ENCODE measurements at regions not wholly inside any gene's neighbourhood (a gene's known extent, or its start where the extent isn't known, plus 50 kb on each side); places are given as distances from the start of the nearest gene placed in this dataset.

DNA sequence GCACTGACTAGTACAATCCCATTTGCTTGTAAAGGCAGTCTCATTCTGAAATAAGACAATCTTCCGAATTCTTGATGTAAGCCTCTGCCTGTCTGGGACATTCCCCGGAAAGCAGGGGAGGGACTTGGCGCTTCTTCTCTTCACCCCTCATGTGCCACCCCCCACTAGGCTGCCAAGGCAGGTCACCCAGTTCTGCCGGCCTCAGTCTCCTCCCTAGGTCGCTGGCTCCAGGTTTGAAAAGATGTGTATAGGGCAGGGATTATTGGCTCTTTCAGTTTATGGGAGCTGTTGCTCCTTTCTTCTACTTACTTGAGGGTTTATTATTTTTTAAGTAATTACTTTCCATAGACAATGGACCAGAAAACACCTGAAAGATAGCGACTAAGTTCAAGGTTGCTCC is 158.1 kb upstream of the RPS6KA2 start:
- Histone ChIP-seq H3K27ac (ENCODE audit: insufficient read depth in 1 of 2, low read depth in 1 of 2, low read length in 2 of 2, poor library complexity in 1 of 2, severe bottlenecking in 2 of 2) (no peak overlapping the region), H3K36me3 (ENCODE audit: control insufficient read depth in 4 of 4, insufficient read depth in 4 of 4, low read length in 3 of 4) (no peaks in the 10 kb centered on the region), H3K9me3 (ENCODE audit: control extremely low read depth in 1 of 5, control insufficient read depth in 4 of 5, insufficient read depth in 2 of 5, low read depth in 1 of 5, low read length in 4 of 5) (peaks cover 0 to 2% (median 0%) of the 10 kb centered on the region in 5 experiments), H3K4me1 (ENCODE audit: control extremely low read depth in 1 of 4, control insufficient read depth in 4 of 4, insufficient read depth in 4 of 4, low read length in 3 of 4) (no peaks in the 10 kb centered on the region), H3K4me3 (ENCODE audit: control insufficient read depth in 1 of 7, extremely low read depth in 1 of 7, insufficient read depth in 4 of 7, low read depth in 2 of 7, low read length in 6 of 7) (no peak overlapping the region), H3K27me3 (replicated peaks in 2 of 5; ENCODE audit: control insufficient read depth in 4 of 5, insufficient read depth in 5 of 5, low read length in 4 of 5) (peaks cover 0 to 2% (median 0%) of the 10 kb centered on the region in 5 experiments)
- WGBS (ENCODE audit: insufficient coverage): 100% methylated on average over 4 of the region's 6 CpGs
- CTCF ChIA-PET: interaction anchor here (1.0 to 4.4 kb wide), 8 partner anchors 10 to 349 kb away, joined by 3 to 44 read pairs (median 8); partner anchors contain the start of gene RNASET2
- DNase-seq: no peak
- POLR2A ChIA-PET: no interaction called here

DNA sequence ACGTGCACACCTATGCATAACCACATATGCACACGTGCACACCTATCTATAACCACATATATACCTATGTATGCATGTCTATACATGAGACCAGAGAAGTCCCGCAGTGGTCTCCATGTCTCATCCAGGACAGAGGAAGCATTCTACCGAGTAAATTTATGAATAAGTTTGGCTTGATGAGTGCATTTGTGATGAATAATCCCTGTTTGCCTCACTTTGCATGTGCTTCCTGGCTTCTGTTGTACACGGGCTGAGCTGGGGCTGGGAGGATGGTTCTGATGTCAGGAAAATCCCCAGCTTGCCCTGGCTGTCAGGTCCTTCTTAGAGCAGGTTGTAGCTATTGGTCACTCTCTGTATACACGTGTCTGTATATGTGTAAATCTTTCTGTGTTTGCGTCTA is 157.6 kb upstream of the RPS6KA2 start:
- WGBS (ENCODE audit: insufficient coverage): 86% methylated on average over 4 of the region's 7 CpGs
- CTCF ChIA-PET: interaction anchor here (1.0 to 4.4 kb wide), 7 partner anchors 10 to 343 kb away, joined by 3 to 44 read pairs (median 5); partner anchors contain the start of gene RNASET2
- Histone ChIP-seq H3K27me3 (replicated peaks in 2 of 5; ENCODE audit: control insufficient read depth in 4 of 5, insufficient read depth in 5 of 5, low read length in 4 of 5) (peaks cover 0 to 2% (median 0%) of the 10 kb centered on the region in 5 experiments), H3K36me3 (ENCODE audit: control insufficient read depth in 4 of 4, insufficient read depth in 4 of 4, low read length in 3 of 4) (no peaks in the 10 kb centered on the region), H3K9me3 (ENCODE audit: control extremely low read depth in 1 of 5, control insufficient read depth in 4 of 5, insufficient read depth in 2 of 5, low read depth in 1 of 5, low read length in 4 of 5) (peaks cover 0 to 2% (median 0%) of the 10 kb centered on the region in 5 experiments), H3K4me3 (ENCODE audit: control insufficient read depth in 1 of 7, extremely low read depth in 1 of 7, insufficient read depth in 4 of 7, low read depth in 2 of 7, low read length in 6 of 7) (no peak overlapping the region), H3K27ac (ENCODE audit: insufficient read depth in 1 of 2, low read depth in 1 of 2, low read length in 2 of 2, poor library complexity in 1 of 2, severe bottlenecking in 2 of 2) (no peak overlapping the region), H3K4me1 (ENCODE audit: control extremely low read depth in 1 of 4, control insufficient read depth in 4 of 4, insufficient read depth in 4 of 4, low read length in 3 of 4) (no peaks in the 10 kb centered on the region)
- POLR2A ChIA-PET: no interaction called here
- DNase-seq: no peak

DNA sequence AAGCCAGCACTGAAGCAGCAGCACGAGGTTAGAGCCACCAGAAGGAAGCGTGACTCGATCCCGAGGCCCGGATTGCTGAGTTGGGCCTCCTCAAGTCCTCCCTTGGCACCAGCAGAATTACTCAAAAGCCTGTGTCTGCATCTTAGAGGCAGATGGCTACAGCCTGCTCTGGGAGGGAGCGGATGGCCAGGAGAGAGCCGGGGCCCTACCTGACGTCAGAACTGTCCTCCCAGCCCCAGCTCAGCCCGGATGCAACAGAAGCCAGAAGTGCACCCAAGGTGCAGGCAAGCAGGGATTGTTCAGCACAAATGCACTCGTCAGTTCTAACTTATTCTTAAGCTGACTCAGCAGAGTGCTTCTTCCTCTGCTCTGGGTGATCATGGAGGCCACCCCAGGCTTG is 155.5 kb upstream of the RPS6KA2 start:
- Histone ChIP-seq H3K9me3 (ENCODE audit: control extremely low read depth in 1 of 5, control insufficient read depth in 4 of 5, insufficient read depth in 2 of 5, low read depth in 1 of 5, low read length in 4 of 5) (no peaks in the 10 kb centered on the region), H3K27ac (ENCODE audit: insufficient read depth in 1 of 2, low read depth in 1 of 2, low read length in 2 of 2, poor library complexity in 1 of 2, severe bottlenecking in 2 of 2) (no peak overlapping the region), H3K4me1 (ENCODE audit: control extremely low read depth in 1 of 4, control insufficient read depth in 4 of 4, insufficient read depth in 4 of 4, low read length in 3 of 4) (no peaks in the 10 kb centered on the region), H3K4me3 (ENCODE audit: control insufficient read depth in 1 of 7, extremely low read depth in 1 of 7, insufficient read depth in 4 of 7, low read depth in 2 of 7, low read length in 6 of 7) (no peak overlapping the region), H3K27me3 (replicated peaks in 2 of 5; ENCODE audit: control insufficient read depth in 4 of 5, insufficient read depth in 5 of 5, low read length in 4 of 5) (peaks cover 0 to 2% (median 0%) of the 10 kb centered on the region in 5 experiments), H3K36me3 (ENCODE audit: control insufficient read depth in 4 of 4, insufficient read depth in 4 of 4, low read length in 3 of 4) (no peaks in the 10 kb centered on the region)
- no peak for DNase-seq
- CTCF ChIA-PET: interaction anchor here (1.9 kb wide), 1 partner anchor 206 kb away, joined by 7 read pairs; no protein-coding TSS in a partner anchor
- 70% methylated on average over 10 of the region's 10 CpGs for WGBS (ENCODE audit: insufficient coverage)
- POLR2A ChIA-PET: no interaction called here

DNA sequence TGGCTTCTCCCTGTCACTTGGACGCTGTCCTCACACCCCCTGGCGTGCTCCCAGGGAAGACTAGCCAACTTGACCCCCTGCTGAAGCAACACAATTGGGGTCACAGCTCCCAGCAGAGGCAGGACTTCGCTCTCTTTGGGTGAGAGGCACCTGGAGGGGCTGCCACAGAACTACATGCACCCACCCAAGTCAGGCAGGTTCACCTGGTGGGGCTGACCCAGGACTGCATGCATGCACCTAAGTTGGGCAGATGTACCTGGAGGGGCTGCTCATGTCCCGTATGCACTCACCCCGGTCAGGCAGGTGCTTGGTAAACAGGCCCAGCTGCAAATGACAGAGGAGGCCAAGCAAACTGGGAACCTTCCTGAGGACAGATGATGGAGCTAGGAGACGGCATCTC is 154.3 kb upstream of the RPS6KA2 start:
- Histone ChIP-seq H3K27me3 (replicated peaks in 2 of 5; ENCODE audit: control insufficient read depth in 4 of 5, insufficient read depth in 5 of 5, low read length in 4 of 5) (peaks cover 0 to 6% (median 0%) of the 10 kb centered on the region in 5 experiments), H3K27ac (ENCODE audit: insufficient read depth in 1 of 2, low read depth in 1 of 2, low read length in 2 of 2, poor library complexity in 1 of 2, severe bottlenecking in 2 of 2) (no peak overlapping the region), H3K9me3 (ENCODE audit: control extremely low read depth in 1 of 5, control insufficient read depth in 4 of 5, insufficient read depth in 2 of 5, low read depth in 1 of 5, low read length in 4 of 5) (no peaks in the 10 kb centered on the region), H3K36me3 (ENCODE audit: control insufficient read depth in 4 of 4, insufficient read depth in 4 of 4, low read length in 3 of 4) (no peaks in the 10 kb centered on the region), H3K4me3 (ENCODE audit: control insufficient read depth in 1 of 7, extremely low read depth in 1 of 7, insufficient read depth in 4 of 7, low read depth in 2 of 7, low read length in 6 of 7) (no peak overlapping the region), H3K4me1 (ENCODE audit: control extremely low read depth in 1 of 4, control insufficient read depth in 4 of 4, insufficient read depth in 4 of 4, low read length in 3 of 4) (no peaks in the 10 kb centered on the region)
- no peak for DNase-seq
- ChIA-PET POLR2A (no interaction called here), CTCF (interaction anchor here (0.9 to 1.6 kb wide), 2 partner anchors 207 to 346 kb away, joined by 3 read pairs; no protein-coding TSS in a partner anchor)
- 96% methylated on average over 6 of the region's 6 CpGs for WGBS (ENCODE audit: insufficient coverage)

DNA sequence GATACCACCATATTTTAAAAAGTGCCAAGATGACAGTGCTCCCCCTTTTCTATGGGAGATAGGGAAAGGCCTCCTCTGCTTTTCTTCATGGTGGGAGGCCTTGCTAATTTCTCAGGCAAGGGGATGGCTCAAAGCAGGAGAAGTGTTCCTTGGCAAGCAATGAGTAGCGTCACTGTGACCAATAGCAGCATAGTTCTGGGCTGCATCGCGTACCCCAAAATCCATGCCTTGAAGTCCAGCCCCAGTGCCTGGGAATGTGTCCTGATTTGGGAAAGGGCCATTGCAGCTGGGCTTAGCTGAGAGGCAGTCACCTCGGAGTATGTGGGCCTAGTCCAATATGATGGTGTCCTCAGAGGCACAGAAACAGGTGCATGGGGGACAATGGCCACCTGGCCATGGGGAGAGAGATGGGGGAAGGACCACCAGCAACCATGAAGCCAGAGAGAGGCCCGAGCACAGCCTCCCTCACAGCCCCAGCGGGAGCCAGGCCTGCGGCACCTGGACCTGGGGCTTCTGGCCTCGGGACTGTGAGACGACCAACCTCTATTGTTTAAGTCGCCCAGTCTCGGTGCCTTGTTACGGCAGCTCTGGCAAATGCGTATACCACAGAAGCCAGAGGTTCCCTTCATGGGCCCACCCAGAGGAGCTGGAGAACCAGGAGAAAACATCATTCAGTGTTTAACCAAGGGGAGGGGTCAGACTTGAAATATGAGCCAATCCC is 153.1 kb upstream of the RPS6KA2 start:
- ChIA-PET POLR2A (no interaction called here), CTCF (interaction anchor here (0.9 to 6.7 kb wide), 3 partner anchors 208 to 345 kb away, joined by 3 to 59 read pairs (median 3); no protein-coding TSS in a partner anchor)
- peaks cover 0 to 6% (median 0%) of the 10 kb centered on the region in 5 experiments for H3K27me3 ChIP-seq (replicated peaks in 2 of 5; ENCODE audit: control insufficient read depth in 4 of 5, insufficient read depth in 5 of 5, low read length in 4 of 5)
- H3K4me3 ChIP-seq (ENCODE audit: control insufficient read depth in 1 of 7, extremely low read depth in 1 of 7, insufficient read depth in 4 of 7, low read depth in 2 of 7, low read length in 6 of 7): no peak overlapping the region
- H3K36me3 ChIP-seq (ENCODE audit: control insufficient read depth in 4 of 4, insufficient read depth in 4 of 4, low read length in 3 of 4): no peaks in the 10 kb centered on the region
- no peak for DNase-seq
- 97% methylated on average over 13 of the region's 13 CpGs for WGBS (ENCODE audit: insufficient coverage)
- no peak overlapping the region for H3K27ac ChIP-seq (ENCODE audit: insufficient read depth in 1 of 2, low read depth in 1 of 2, low read length in 2 of 2, poor library complexity in 1 of 2, severe bottlenecking in 2 of 2)
- no peaks in the 10 kb centered on the region for H3K9me3 ChIP-seq (ENCODE audit: control extremely low read depth in 1 of 5, control insufficient read depth in 4 of 5, insufficient read depth in 2 of 5, low read depth in 1 of 5, low read length in 4 of 5)
- peaks cover 0 to 3% (median 0%) of the 10 kb centered on the region in 4 experiments for H3K4me1 ChIP-seq (ENCODE audit: control extremely low read depth in 1 of 4, control insufficient read depth in 4 of 4, insufficient read depth in 4 of 4, low read length in 3 of 4)

DNA sequence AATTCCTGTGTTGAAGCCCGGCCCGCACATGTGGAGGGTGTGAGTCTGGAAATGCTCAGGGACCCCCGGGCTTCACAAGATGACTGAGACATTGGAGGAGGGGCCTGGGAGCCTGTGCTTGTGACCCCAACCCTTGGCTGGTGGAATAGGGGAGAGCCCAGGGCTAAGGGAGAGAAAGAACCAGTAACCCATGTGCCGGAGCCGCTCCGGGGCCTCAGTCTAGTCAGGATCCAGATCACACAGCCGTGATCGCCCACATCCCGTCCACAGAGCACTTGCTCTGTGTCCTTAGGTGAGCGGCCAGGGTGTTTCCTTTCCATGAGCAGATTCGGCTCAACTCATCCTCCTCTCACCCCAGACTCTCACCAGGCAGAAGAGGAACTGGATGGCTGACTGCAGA is 152.3 kb upstream of the RPS6KA2 start:
- POLR2A ChIA-PET: no interaction called here
- no peak overlapping the region for H3K27ac ChIP-seq (ENCODE audit: insufficient read depth in 1 of 2, low read depth in 1 of 2, low read length in 2 of 2, poor library complexity in 1 of 2, severe bottlenecking in 2 of 2)
- H3K27me3 ChIP-seq (replicated peaks in 2 of 5; ENCODE audit: control insufficient read depth in 4 of 5, insufficient read depth in 5 of 5, low read length in 4 of 5): peaks cover 0 to 8% (median 0%) of the 10 kb centered on the region in 5 experiments
- 100% methylated on average over 10 of the region's 11 CpGs for WGBS (ENCODE audit: insufficient coverage)
- H3K4me1 ChIP-seq (ENCODE audit: control extremely low read depth in 1 of 4, control insufficient read depth in 4 of 4, insufficient read depth in 4 of 4, low read length in 3 of 4): peaks cover 0 to 3% (median 0%) of the 10 kb centered on the region in 4 experiments
- CTCF ChIA-PET: interaction anchor here (1.2 to 6.7 kb wide), 3 partner anchors 12 to 365 kb away, joined by 3 to 59 read pairs (median 9); no protein-coding TSS in a partner anchor
- H3K4me3 ChIP-seq (ENCODE audit: control insufficient read depth in 1 of 7, extremely low read depth in 1 of 7, insufficient read depth in 4 of 7, low read depth in 2 of 7, low read length in 6 of 7): no peak overlapping the region
- DNase-seq: no peak
- H3K36me3 ChIP-seq (ENCODE audit: control insufficient read depth in 4 of 4, insufficient read depth in 4 of 4, low read length in 3 of 4): no peaks in the 10 kb centered on the region
- H3K9me3 ChIP-seq (ENCODE audit: control extremely low read depth in 1 of 5, control insufficient read depth in 4 of 5, insufficient read depth in 2 of 5, low read depth in 1 of 5, low read length in 4 of 5): no peaks in the 10 kb centered on the region

DNA sequence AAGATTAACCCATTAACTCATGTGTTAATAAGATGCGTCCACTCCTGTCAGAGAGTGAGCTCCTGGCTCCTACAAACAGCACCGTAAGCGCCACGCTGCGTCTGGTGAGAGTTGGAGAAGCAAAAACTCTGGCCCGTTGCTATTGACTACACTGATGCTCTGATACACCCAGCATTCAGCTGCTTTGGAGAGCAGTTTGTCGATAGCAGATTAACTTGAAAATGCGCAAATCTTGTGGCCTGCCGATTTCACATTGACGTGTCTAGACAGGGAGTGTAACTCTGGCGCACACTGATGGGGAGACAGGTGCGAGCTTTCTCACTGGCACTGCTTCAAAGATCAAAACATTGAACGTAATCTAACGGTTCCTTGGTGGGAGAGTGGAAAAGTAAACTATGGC is 151.7 kb upstream of the RPS6KA2 start:
- H3K4me3 ChIP-seq (ENCODE audit: control insufficient read depth in 1 of 7, extremely low read depth in 1 of 7, insufficient read depth in 4 of 7, low read depth in 2 of 7, low read length in 6 of 7): no peak overlapping the region
- ChIA-PET POLR2A (no interaction called here), CTCF (interaction anchor here (1.2 to 6.7 kb wide), 5 partner anchors 12 to 365 kb away, joined by 3 to 59 read pairs (median 4); no protein-coding TSS in a partner anchor)
- no peak for DNase-seq
- H3K4me1 ChIP-seq (ENCODE audit: control extremely low read depth in 1 of 4, control insufficient read depth in 4 of 4, insufficient read depth in 4 of 4, low read length in 3 of 4): peaks cover 0 to 3% (median 0%) of the 10 kb centered on the region in 4 experiments
- H3K27me3 ChIP-seq (replicated peaks in 2 of 5; ENCODE audit: control insufficient read depth in 4 of 5, insufficient read depth in 5 of 5, low read length in 4 of 5): peaks cover 0 to 10% (median 0%) of the 10 kb centered on the region in 5 experiments
- H3K36me3 ChIP-seq (ENCODE audit: control insufficient read depth in 4 of 4, insufficient read depth in 4 of 4, low read length in 3 of 4): no peaks in the 10 kb centered on the region
- H3K9me3 ChIP-seq (ENCODE audit: control extremely low read depth in 1 of 5, control insufficient read depth in 4 of 5, insufficient read depth in 2 of 5, low read depth in 1 of 5, low read length in 4 of 5): no peaks in the 10 kb centered on the region
- 98% methylated on average over 12 of the region's 14 CpGs for WGBS (ENCODE audit: insufficient coverage)
- H3K27ac ChIP-seq (ENCODE audit: insufficient read depth in 1 of 2, low read depth in 1 of 2, low read length in 2 of 2, poor library complexity in 1 of 2, severe bottlenecking in 2 of 2): no peak overlapping the region
